GM13976 (cell line): ENCODE measurements at regions not wholly inside any gene's neighbourhood (a gene's known extent, or its start where the extent isn't known, plus 50 kb on each side); places are given as distances from the start of the nearest gene placed in this dataset.

Experiments used
- DNase-seq: peaks from one replicate; pipeline ENCODE4 v3.0.0; 2012; ENCODE audit warnings: low spot score
- CTCF ChIP-seq: IDR thresholded peaks from 2 replicates; pipeline ENCODE4 v1.5.1; 2012; ENCODE audit warnings: borderline replicate concordance, mild to moderate bottlenecking; ENCODE audit not compliant: insufficient read depth; ENCODE audit errors: extremely low read depth, missing control alignments, control extremely low read depth
- in situ Hi-C: fragments of 300-500 bp; cut with MboI; formaldehyde crosslinking; loops from one replicate; pipeline ENCODE4 v1.12.0; 2022; ENCODE audit warnings: low sequenced_read_pairs, mixed read lengths, inconsistent platforms; ENCODE audit not compliant: unreplicated experiment

GRCh38 chr5:2024986-2025721 is 142.4 kb upstream of the IRX4 start:
- TF ChIP-seq CTCF, result no peak
- in situ Hi-C loops, result loop anchor here (25.0 kb wide), 1 partner anchor 288 kb away; no protein-coding TSS in a partner anchor
- no peak for DNase-seq

- in situ Hi-C loops, result loop anchor here (25.0 kb wide), 1 partner anchor 286 kb away; no protein-coding TSS in a partner anchor
Observed at GRCh38 chr5:2023196-2023595, 140.5 kb upstream of the IRX4 start.

GRCh38 chr5:2022436-2022835 is 139.7 kb upstream of the IRX4 start:
- in situ Hi-C loops, result loop anchor here (25.0 kb wide), 1 partner anchor 285 kb away; no protein-coding TSS in a partner anchor
- TF ChIP-seq CTCF, result no peak
- DNase-seq, result no peak

More at GRCh38 chr5:2023196-2023595, 140.5 kb upstream of the IRX4 start:
- DNase-seq, result no peak
- no peak for TF ChIP-seq CTCF

GRCh38 chr5:2021484-2022176 is 138.9 kb upstream of the IRX4 start:
- TF ChIP-seq CTCF, result no peak
- DNase-seq, result no peak
- in situ Hi-C loops, result loop anchor here (25.0 kb wide), 1 partner anchor 284 kb away; no protein-coding TSS in a partner anchor

GRCh38 chr5:2020730-2021129 is 138.0 kb upstream of the IRX4 start:
- DNase-seq, result no peak
- in situ Hi-C loops, result loop anchor here (25.0 kb wide), 1 partner anchor 283 kb away; no protein-coding TSS in a partner anchor
- no peak for TF ChIP-seq CTCF

GRCh38 chr5:2019716-2020115 is 137.0 kb upstream of the IRX4 start:
- in situ Hi-C loops, result loop anchor here (25.0 kb wide), 1 partner anchor 282 kb away; no protein-coding TSS in a partner anchor
- no peak for DNase-seq
- no peak for TF ChIP-seq CTCF
